ENCODE measurements at regions not wholly inside any gene's neighbourhood (a gene's known extent, or its start where the extent isn't known, plus 50 kb on each side); places are given as distances from the start of the nearest gene placed in this dataset.

- Histone ChIP-seq H3K9me2 (ENCODE audit: insufficient read depth) (no peaks in the 10 kb centered on the region), H3K9me3 (ENCODE audit: low read depth) (no peaks in the 10 kb centered on the region), H3K79me2 (ENCODE audit: insufficient read depth) (no peaks in the 10 kb centered on the region), H3K4me2 (ENCODE audit: unreplicated experiment) (no peak overlapping the region), H3K27me3 (replicated peaks; ENCODE audit: insufficient read depth) (no peaks in the 10 kb centered on the region), H3K36me3 (ENCODE audit: low read depth) (no peaks in the 10 kb centered on the region), H2AFZ (no peak overlapping the region), H3K27ac (no peak overlapping the region), H4K20me1 (ENCODE audit: insufficient read depth) (no peaks in the 10 kb centered on the region), H3K9ac (no peak overlapping the region), H3F3A (ENCODE audit: insufficient read depth) (no peaks in the 10 kb centered on the region), H3K4me1 (ENCODE audit: insufficient read depth) (no peaks in the 10 kb centered on the region), H3K4me3 (no peak overlapping the region)
- DNase-seq, result no peak
- TF ChIP-seq EZH2phosphoT487 (IDR thresholded peaks at IDR 0.05; ENCODE audit: insufficient read depth, low read depth) (no peak), EZH2 (IDR thresholded peaks at IDR 0.05; ENCODE audit: insufficient read depth, poor library complexity, severe bottlenecking) (no peak)
- in situ Hi-C loops (cut with MboI), result no loop called here
Observed at GRCh38 chr18:33814546-33814945, 236.5 kb downstream of the ASXL3 start.

GRCh38 chr18:33812186-33812585, 234.2 kb downstream of the ASXL3 start:
- Histone ChIP-seq H3K36me3 (ENCODE audit: low read depth) (no peaks in the 10 kb centered on the region), H3K4me1 (ENCODE audit: insufficient read depth) (no peaks in the 10 kb centered on the region), H2AFZ (no peak overlapping the region), H3K9me3 (ENCODE audit: low read depth) (no peaks in the 10 kb centered on the region), H3K27me3 (replicated peaks; ENCODE audit: insufficient read depth) (no peaks in the 10 kb centered on the region), H3K4me3 (no peak overlapping the region), H3K79me2 (ENCODE audit: insufficient read depth) (no peaks in the 10 kb centered on the region), H3K9me2 (ENCODE audit: insufficient read depth) (no peaks in the 10 kb centered on the region), H3K9ac (no peak overlapping the region), H3F3A (ENCODE audit: insufficient read depth) (no peaks in the 10 kb centered on the region), H3K27ac (no peak overlapping the region), H3K4me2 (ENCODE audit: unreplicated experiment) (no peak overlapping the region), H4K20me1 (ENCODE audit: insufficient read depth) (no peaks in the 10 kb centered on the region)
- in situ Hi-C loops (cut with MboI), result no loop called here
- DNase-seq, result no peak
- 28 to 42% methylated on average over 2 of the region's 2 CpGs for WGBS, 2 experiments (ENCODE audit: low coverage in 1 of 2, low lambda C conversion rate in 2 of 2, missing lambda C conversion rate in 2 of 2)
- no peak for TF ChIP-seq EZH2 (IDR thresholded peaks at IDR 0.05; ENCODE audit: insufficient read depth, poor library complexity, severe bottlenecking)
- TF ChIP-seq EZH2phosphoT487 (IDR thresholded peaks at IDR 0.05; ENCODE audit: insufficient read depth, low read depth), result no peak

- DNase-seq, result no peak
- no peak overlapping the region for H3K27ac ChIP-seq
- H3K9ac ChIP-seq, result no peak overlapping the region
- WGBS, 2 experiments (ENCODE audit: low coverage in 1 of 2, low lambda C conversion rate in 2 of 2, missing lambda C conversion rate in 2 of 2), result 4 to 10% methylated on average over 4 of the region's 4 CpGs
- TF ChIP-seq EZH2 (IDR thresholded peaks at IDR 0.05; ENCODE audit: insufficient read depth, poor library complexity, severe bottlenecking), result no peak
- no peak for TF ChIP-seq EZH2phosphoT487 (IDR thresholded peaks at IDR 0.05; ENCODE audit: insufficient read depth, low read depth)
- no peaks in the 10 kb centered on the region for H3K27me3 ChIP-seq (replicated peaks; ENCODE audit: insufficient read depth)
- H3K4me1 ChIP-seq (ENCODE audit: insufficient read depth), result no peaks in the 10 kb centered on the region
- no peaks in the 10 kb centered on the region for H3K36me3 ChIP-seq (ENCODE audit: low read depth)
- no peak overlapping the region for H2AFZ ChIP-seq
- H3K4me3 ChIP-seq, result no peak overlapping the region
- in situ Hi-C loops (cut with MboI), result no loop called here
- H3K4me2 ChIP-seq (ENCODE audit: unreplicated experiment), result no peak overlapping the region
- H3K79me2 ChIP-seq (ENCODE audit: insufficient read depth), result no peaks in the 10 kb centered on the region
- H4K20me1 ChIP-seq (ENCODE audit: insufficient read depth), result no peaks in the 10 kb centered on the region
- H3K9me2 ChIP-seq (ENCODE audit: insufficient read depth), result no peaks in the 10 kb centered on the region
- H3K9me3 ChIP-seq (ENCODE audit: low read depth), result no peaks in the 10 kb centered on the region
- no peaks in the 10 kb centered on the region for H3F3A ChIP-seq (ENCODE audit: insufficient read depth)
Observed at GRCh38 chr18:33805592-33805991, 227.6 kb downstream of the ASXL3 start.

GRCh38 chr18:33804258-33804657, 226.2 kb downstream of the ASXL3 start:
- H3K27me3 ChIP-seq (replicated peaks; ENCODE audit: insufficient read depth), result no peaks in the 10 kb centered on the region
- no peak for TF ChIP-seq EZH2phosphoT487 (IDR thresholded peaks at IDR 0.05; ENCODE audit: insufficient read depth, low read depth)
- TF ChIP-seq EZH2 (IDR thresholded peaks at IDR 0.05; ENCODE audit: insufficient read depth, poor library complexity, severe bottlenecking), result no peak
- in situ Hi-C loops (cut with MboI), result no loop called here
- H4K20me1 ChIP-seq (ENCODE audit: insufficient read depth), result no peaks in the 10 kb centered on the region
- no peak overlapping the region for H3K4me2 ChIP-seq (ENCODE audit: unreplicated experiment)
- WGBS, 2 experiments (ENCODE audit: low coverage in 1 of 2, low lambda C conversion rate in 2 of 2, missing lambda C conversion rate in 2 of 2), result 0 to 1% methylated on average over 3 of the region's 3 CpGs
- H3K79me2 ChIP-seq (ENCODE audit: insufficient read depth), result no peaks in the 10 kb centered on the region
- H3F3A ChIP-seq (ENCODE audit: insufficient read depth), result no peaks in the 10 kb centered on the region
- no peaks in the 10 kb centered on the region for H3K9me3 ChIP-seq (ENCODE audit: low read depth)
- peak; percentile 23 for DNase-seq
- H3K36me3 ChIP-seq (ENCODE audit: low read depth), result no peaks in the 10 kb centered on the region
- no peaks in the 10 kb centered on the region for H3K9me2 ChIP-seq (ENCODE audit: insufficient read depth)
- H2AFZ ChIP-seq, result no peak overlapping the region
- no peak overlapping the region for H3K9ac ChIP-seq
- H3K27ac ChIP-seq, result no peak overlapping the region
- H3K4me3 ChIP-seq, result no peak overlapping the region
- H3K4me1 ChIP-seq (ENCODE audit: insufficient read depth), result no peaks in the 10 kb centered on the region

- H3K9me2 ChIP-seq (ENCODE audit: insufficient read depth), result no peaks in the 10 kb centered on the region
- no peak overlapping the region for H3K27ac ChIP-seq
- no peaks in the 10 kb centered on the region for H3F3A ChIP-seq (ENCODE audit: insufficient read depth)
- 12 to 16% methylated on average over 3 of the region's 3 CpGs for WGBS, 2 experiments (ENCODE audit: low coverage in 1 of 2, low lambda C conversion rate in 2 of 2, missing lambda C conversion rate in 2 of 2)
- H3K36me3 ChIP-seq (ENCODE audit: low read depth), result no peaks in the 10 kb centered on the region
- H2AFZ ChIP-seq, result no peak overlapping the region
- no peaks in the 10 kb centered on the region for H4K20me1 ChIP-seq (ENCODE audit: insufficient read depth)
- no peak overlapping the region for H3K9ac ChIP-seq
- no peak for TF ChIP-seq EZH2phosphoT487 (IDR thresholded peaks at IDR 0.05; ENCODE audit: insufficient read depth, low read depth)
- no peak for TF ChIP-seq EZH2 (IDR thresholded peaks at IDR 0.05; ENCODE audit: insufficient read depth, poor library complexity, severe bottlenecking)
- no peak overlapping the region for H3K4me3 ChIP-seq
- H3K4me1 ChIP-seq (ENCODE audit: insufficient read depth), result no peaks in the 10 kb centered on the region
- no peak for DNase-seq
- H3K9me3 ChIP-seq (ENCODE audit: low read depth), result no peaks in the 10 kb centered on the region
- H3K79me2 ChIP-seq (ENCODE audit: insufficient read depth), result no peaks in the 10 kb centered on the region
- in situ Hi-C loops (cut with MboI), result no loop called here
- no peaks in the 10 kb centered on the region for H3K27me3 ChIP-seq (replicated peaks; ENCODE audit: insufficient read depth)
- no peak overlapping the region for H3K4me2 ChIP-seq (ENCODE audit: unreplicated experiment)
Observed at GRCh38 chr18:33803636-33804035, 225.6 kb downstream of the ASXL3 start.
